K562 (cell line): ENCODE measurements at regions not wholly inside any gene's neighbourhood (a gene's known extent, or its start where the extent isn't known, plus 50 kb on each side); places are given as distances from the start of the nearest gene placed in this dataset.
A peak's percentile ranks its signal among the peaks of the same experiment; 100 is the strongest.

Experiments used
- CREBBP ChIP-seq: IDR thresholded peaks from one replicate; pipeline ENCODE4 v1.6.1; 2012; ENCODE audit warnings: low read depth, mild to moderate bottlenecking, control low read depth, inconsistent platforms, low read length
- NFXL1 ChIP-seq: fragments of 450-650 bp; formaldehyde crosslinking; IDR thresholded peaks from 2 replicates; pipeline ENCODE4 v1.4.0; 2021; ENCODE audit warnings: mild to moderate bottlenecking
- SRSF7 ChIP-seq: fragments of 200-400 bp; formaldehyde crosslinking; optimal IDR thresholded peaks from 2 replicates; pipeline ENCODE3; 2017; ENCODE audit warnings: mild to moderate bottlenecking, low read depth, low read length
- ZNF124 ChIP-seq: sonication (generic); formaldehyde crosslinking; IDR thresholded peaks from 2 replicates; pipeline ENCODE4 v1.8.1; 2022; ENCODE audit warnings: missing genetic modification reagents
- ZNF699 ChIP-seq: fragments of 250-450 bp; sonication (Bioruptor Pico); IDR thresholded peaks from 2 replicates; pipeline ENCODE4 v1.8.0; 2021; ENCODE audit warnings: mild to moderate bottlenecking, moderate library complexity; ENCODE audit not compliant: insufficient replicate concordance
- ZNF764 ChIP-seq: fragments of 250-450 bp; sonication (Bioruptor Pico); IDR thresholded peaks from 2 replicates; pipeline ENCODE4 v1.4.0; 2020; ENCODE audit warnings: low read depth, mild to moderate bottlenecking, moderate library complexity
- TF ChIP-seq, protein P1 (sequence below): sonication (generic); formaldehyde crosslinking; IDR thresholded peaks from 2 replicates; pipeline ENCODE4 v1.8.0; 2023; ENCODE audit warnings: mild to moderate bottlenecking, missing genetic modification reagents
- TF ChIP-seq, protein P2 (sequence below): fragments of 250-450 bp; sonication (Bioruptor Pico); IDR thresholded peaks from 2 replicates; pipeline ENCODE4 v1.8.0; 2021; ENCODE audit warnings: borderline replicate concordance, mild to moderate bottlenecking, moderate library complexity; ENCODE audit not compliant: poor library complexity, severe bottlenecking
- TF ChIP-seq, protein P3 (sequence below): fragments of 450-650 bp; formaldehyde crosslinking; IDR thresholded peaks from 2 replicates; pipeline ENCODE4 v1.4.0; 2020; ENCODE audit warnings: mild to moderate bottlenecking
- TF ChIP-seq, protein P4 (sequence below): fragments of 250-450 bp; sonication (Bioruptor Pico); IDR thresholded peaks from 2 replicates; pipeline ENCODE4 v1.4.0; 2020; ENCODE audit warnings: mild to moderate bottlenecking, moderate library complexity, borderline replicate concordance
- TF ChIP-seq, protein P5 (sequence below): IDR thresholded peaks from 2 replicates; pipeline ENCODE4 v1.6.1; 2016; ENCODE audit warnings: missing genetic modification characterization, missing compliant biosample characterization

DNA sequence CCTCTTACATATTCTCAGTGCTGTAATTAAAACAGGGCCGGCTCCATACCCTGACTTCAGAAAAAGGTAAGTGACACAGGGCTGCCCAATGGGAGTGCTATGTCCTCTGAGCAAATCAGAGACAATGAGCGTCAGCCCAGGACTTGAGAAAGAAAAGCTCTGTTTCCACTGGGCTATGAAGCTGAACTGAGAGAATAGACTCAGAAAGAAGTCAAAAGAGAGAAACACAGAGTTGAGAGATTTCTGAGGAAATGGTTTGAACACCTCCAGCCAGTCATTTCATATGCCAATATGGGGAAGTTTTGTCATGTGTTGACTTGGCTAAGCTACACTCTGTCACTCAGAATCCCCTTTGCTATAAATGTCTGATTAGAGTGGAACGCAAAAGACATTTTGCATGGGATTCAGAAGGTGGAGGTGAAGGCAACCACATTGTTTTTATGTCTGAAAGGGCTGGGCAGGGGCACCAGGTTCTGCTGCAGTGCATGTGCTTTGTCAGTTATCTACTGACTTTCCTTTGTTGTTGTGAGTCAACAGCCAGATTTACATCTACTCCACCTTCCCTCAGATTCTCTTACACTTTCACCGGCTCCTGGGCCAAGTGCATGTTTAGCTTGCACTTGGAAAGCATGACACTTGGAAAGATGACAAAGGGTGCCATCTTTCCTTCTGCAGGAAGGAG, 313.3 kb downstream of the DUSP6 start (continued):
- TF ChIP-seq, protein P1, sequence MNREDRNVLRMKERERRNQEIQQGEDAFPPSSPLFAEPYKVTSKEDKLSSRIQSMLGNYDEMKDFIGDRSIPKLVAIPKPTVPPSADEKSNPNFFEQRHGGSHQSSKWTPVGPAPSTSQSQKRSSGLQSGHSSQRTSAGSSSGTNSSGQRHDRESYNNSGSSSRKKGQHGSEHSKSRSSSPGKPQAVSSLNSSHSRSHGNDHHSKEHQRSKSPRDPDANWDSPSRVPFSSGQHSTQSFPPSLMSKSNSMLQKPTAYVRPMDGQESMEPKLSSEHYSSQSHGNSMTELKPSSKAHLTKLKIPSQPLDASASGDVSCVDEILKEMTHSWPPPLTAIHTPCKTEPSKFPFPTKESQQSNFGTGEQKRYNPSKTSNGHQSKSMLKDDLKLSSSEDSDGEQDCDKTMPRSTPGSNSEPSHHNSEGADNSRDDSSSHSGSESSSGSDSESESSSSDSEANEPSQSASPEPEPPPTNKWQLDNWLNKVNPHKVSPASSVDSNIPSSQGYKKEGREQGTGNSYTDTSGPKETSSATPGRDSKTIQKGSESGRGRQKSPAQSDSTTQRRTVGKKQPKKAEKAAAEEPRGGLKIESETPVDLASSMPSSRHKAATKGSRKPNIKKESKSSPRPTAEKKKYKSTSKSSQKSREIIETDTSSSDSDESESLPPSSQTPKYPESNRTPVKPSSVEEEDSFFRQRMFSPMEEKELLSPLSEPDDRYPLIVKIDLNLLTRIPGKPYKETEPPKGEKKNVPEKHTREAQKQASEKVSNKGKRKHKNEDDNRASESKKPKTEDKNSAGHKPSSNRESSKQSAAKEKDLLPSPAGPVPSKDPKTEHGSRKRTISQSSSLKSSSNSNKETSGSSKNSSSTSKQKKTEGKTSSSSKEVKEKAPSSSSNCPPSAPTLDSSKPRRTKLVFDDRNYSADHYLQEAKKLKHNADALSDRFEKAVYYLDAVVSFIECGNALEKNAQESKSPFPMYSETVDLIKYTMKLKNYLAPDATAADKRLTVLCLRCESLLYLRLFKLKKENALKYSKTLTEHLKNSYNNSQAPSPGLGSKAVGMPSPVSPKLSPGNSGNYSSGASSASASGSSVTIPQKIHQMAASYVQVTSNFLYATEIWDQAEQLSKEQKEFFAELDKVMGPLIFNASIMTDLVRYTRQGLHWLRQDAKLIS (CRISPR knock-in tag): 0 out of 2 replicates have a peak, but pooled peaks have one; percentile 31
- TF ChIP-seq CREBBP (no peak), ZNF699 (CRISPR knock-in tag) (no peak), ZNF764 (no peak), NFXL1 (CRISPR knock-in tag) (no peak), SRSF7 (no peak), ZNF124 (no peak)
- TF ChIP-seq, protein P2, sequence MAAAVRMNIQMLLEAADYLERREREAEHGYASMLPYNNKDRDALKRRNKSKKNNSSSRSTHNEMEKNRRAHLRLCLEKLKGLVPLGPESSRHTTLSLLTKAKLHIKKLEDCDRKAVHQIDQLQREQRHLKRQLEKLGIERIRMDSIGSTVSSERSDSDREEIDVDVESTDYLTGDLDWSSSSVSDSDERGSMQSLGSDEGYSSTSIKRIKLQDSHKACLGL (CRISPR knock-in tag): no peak
- TF ChIP-seq, protein P3, sequence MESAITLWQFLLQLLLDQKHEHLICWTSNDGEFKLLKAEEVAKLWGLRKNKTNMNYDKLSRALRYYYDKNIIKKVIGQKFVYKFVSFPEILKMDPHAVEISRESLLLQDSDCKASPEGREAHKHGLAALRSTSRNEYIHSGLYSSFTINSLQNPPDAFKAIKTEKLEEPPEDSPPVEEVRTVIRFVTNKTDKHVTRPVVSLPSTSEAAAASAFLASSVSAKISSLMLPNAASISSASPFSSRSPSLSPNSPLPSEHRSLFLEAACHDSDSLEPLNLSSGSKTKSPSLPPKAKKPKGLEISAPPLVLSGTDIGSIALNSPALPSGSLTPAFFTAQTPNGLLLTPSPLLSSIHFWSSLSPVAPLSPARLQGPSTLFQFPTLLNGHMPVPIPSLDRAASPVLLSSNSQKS: no peak
- TF ChIP-seq, protein P4, sequence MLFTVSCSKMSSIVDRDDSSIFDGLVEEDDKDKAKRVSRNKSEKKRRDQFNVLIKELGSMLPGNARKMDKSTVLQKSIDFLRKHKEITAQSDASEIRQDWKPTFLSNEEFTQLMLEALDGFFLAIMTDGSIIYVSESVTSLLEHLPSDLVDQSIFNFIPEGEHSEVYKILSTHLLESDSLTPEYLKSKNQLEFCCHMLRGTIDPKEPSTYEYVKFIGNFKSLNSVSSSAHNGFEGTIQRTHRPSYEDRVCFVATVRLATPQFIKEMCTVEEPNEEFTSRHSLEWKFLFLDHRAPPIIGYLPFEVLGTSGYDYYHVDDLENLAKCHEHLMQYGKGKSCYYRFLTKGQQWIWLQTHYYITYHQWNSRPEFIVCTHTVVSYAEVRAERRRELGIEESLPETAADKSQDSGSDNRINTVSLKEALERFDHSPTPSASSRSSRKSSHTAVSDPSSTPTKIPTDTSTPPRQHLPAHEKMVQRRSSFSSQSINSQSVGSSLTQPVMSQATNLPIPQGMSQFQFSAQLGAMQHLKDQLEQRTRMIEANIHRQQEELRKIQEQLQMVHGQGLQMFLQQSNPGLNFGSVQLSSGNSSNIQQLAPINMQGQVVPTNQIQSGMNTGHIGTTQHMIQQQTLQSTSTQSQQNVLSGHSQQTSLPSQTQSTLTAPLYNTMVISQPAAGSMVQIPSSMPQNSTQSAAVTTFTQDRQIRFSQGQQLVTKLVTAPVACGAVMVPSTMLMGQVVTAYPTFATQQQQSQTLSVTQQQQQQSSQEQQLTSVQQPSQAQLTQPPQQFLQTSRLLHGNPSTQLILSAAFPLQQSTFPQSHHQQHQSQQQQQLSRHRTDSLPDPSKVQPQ: no peak
- TF ChIP-seq, protein P5, sequence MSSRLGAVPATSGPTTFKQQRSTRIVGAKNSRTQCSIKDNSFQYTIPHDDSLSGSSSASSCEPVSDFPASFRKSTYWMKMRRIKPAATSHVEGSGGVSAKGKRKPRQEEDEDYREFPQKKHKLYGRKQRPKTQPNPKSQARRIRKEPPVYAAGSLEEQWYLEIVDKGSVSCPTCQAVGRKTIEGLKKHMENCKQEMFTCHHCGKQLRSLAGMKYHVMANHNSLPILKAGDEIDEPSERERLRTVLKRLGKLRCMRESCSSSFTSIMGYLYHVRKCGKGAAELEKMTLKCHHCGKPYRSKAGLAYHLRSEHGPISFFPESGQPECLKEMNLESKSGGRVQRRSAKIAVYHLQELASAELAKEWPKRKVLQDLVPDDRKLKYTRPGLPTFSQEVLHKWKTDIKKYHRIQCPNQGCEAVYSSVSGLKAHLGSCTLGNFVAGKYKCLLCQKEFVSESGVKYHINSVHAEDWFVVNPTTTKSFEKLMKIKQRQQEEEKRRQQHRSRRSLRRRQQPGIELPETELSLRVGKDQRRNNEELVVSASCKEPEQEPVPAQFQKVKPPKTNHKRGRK (tag): no peak
